IMR-90 (cell line): ENCODE measurements at regions not wholly inside any gene's neighbourhood (a gene's known extent, or its start where the extent isn't known, plus 50 kb on each side); places are given as distances from the start of the nearest gene placed in this dataset.
A peak's percentile ranks its signal among the peaks of the same experiment; 100 is the strongest.

Experiments
- ATAC-seq: fragments of 200-7000 bp; cut with Tn5 transposase; 2 replicates; pipeline ENCODE4 v1.9.1; 2020; ENCODE audit warnings: low read depth, mild to moderate bottlenecking, moderate library complexity
- BruUV-seq: library from RNA; stranded (reverse); fragments of 400-500 nt; replicated peaks from 2 replicates; lab custom pipeline; 2021; lab: Mats Ljungman, UMichigan
- CTCF ChIA-PET: fragments of 300-600 bp; formaldehyde crosslinking; extraction: SDS; loops from one replicate; lab custom pipeline; 2021; ENCODE audit warnings: antibody characterized with exemption; lab: Yijun Ruan, JAX
- POLR2A ChIA-PET: fragments of 300-600 bp; sonication (Branson Sonifier 250); formaldehyde crosslinking; loops from one replicate; lab custom pipeline; 2022; ENCODE audit warnings: antibody characterized with exemption; ENCODE audit not compliant: unreplicated experiment; lab: Charles Lee
- DNase-seq: peaks from one replicate; pipeline ENCODE4 v3.0.0; 2013
- H2AFZ ChIP-seq: replicated peaks from 2 replicates; pipeline ENCODE3; 2013; ENCODE audit warnings: low read length, mild to moderate bottlenecking; ENCODE audit not compliant: poor library complexity
- H2AK5ac ChIP-seq: 2 replicates; pipeline ENCODE4 v1.6.1; 2013; ENCODE audit warnings: low read depth, low read length, inconsistent platforms
- H2AK9ac ChIP-seq: replicated peaks from 2 replicates; pipeline ENCODE3; 2013; ENCODE audit warnings: mild to moderate bottlenecking, low read depth, low read length, moderate library complexity; ENCODE audit not compliant: poor library complexity
- H2BK120ac ChIP-seq: 2 replicates; pipeline ENCODE4 v1.6.1; 2013; ENCODE audit warnings: low read depth, low read length, inconsistent platforms
- H2BK15ac ChIP-seq: 3 replicates; pipeline ENCODE4 v1.6.1; 2013; ENCODE audit warnings: low read depth, low read length, inconsistent platforms
- H2BK20ac ChIP-seq: 2 replicates; pipeline ENCODE4 v1.6.1; 2013; ENCODE audit warnings: low read depth, mild to moderate bottlenecking, inconsistent platforms, low read length, moderate library complexity
- H2BK5ac ChIP-seq: 2 replicates; pipeline ENCODE4 v1.6.1; 2013; ENCODE audit warnings: mild to moderate bottlenecking, low read depth, low read length, inconsistent platforms; ENCODE audit not compliant: poor library complexity, severe bottlenecking
- H3K14ac ChIP-seq: replicated peaks from 2 replicates; pipeline ENCODE4 v1.6.1; 2013; ENCODE audit warnings: low read depth, low read length, inconsistent platforms
- H3K18ac ChIP-seq: 2 replicates; pipeline ENCODE4 v1.6.1; 2013; ENCODE audit warnings: low read depth, low read length, control low read depth
- H3K23ac ChIP-seq: 2 replicates; pipeline ENCODE4 v1.6.1; 2013; ENCODE audit warnings: low read depth, low read length, inconsistent platforms
- H3K27ac ChIP-seq: 2 replicates; pipeline ENCODE4 v1.5.1; 2013; ENCODE audit warnings: mild to moderate bottlenecking, control low read depth, low read length; ENCODE audit not compliant: insufficient read depth
- H3K27me3 ChIP-seq: 2 replicates; pipeline ENCODE4 v1.6.1; 2013; ENCODE audit warnings: low read length; ENCODE audit not compliant: control insufficient read depth, insufficient read depth
- H3K36me3 ChIP-seq: 2 replicates; pipeline ENCODE4 v1.6.1; 2013; ENCODE audit warnings: low read length, mixed read lengths; ENCODE audit not compliant: control insufficient read depth, insufficient read depth
- H3K4ac ChIP-seq: 2 replicates; pipeline ENCODE4 v1.6.1; 2013; ENCODE audit warnings: low read depth, low read length, inconsistent platforms
- H3K4me1 ChIP-seq: 2 replicates; pipeline ENCODE4 v1.6.1; 2013; ENCODE audit warnings: low read length, mixed read lengths; ENCODE audit not compliant: control insufficient read depth, insufficient read depth
- H3K4me2 ChIP-seq: 2 replicates; pipeline ENCODE4 v1.6.1; 2013; ENCODE audit warnings: low read depth, mild to moderate bottlenecking, control low read depth, low read length, moderate library complexity
- H3K4me3 ChIP-seq: 2 replicates; pipeline ENCODE4 v1.5.1; 2013; ENCODE audit warnings: low read depth, mild to moderate bottlenecking, control low read depth, low read length, moderate library complexity; ENCODE audit not compliant: insufficient read depth
- H3K56ac ChIP-seq: 2 replicates; pipeline ENCODE4 v1.6.1; 2013; ENCODE audit warnings: low read length, inconsistent platforms; ENCODE audit not compliant: insufficient read depth; ENCODE audit errors: extremely low read depth
- H3K79me1 ChIP-seq, 2 experiments: 2 replicates each; pipeline ENCODE4 v1.6.1; 2013; ENCODE audit warnings: low read length in 2 of 2, inconsistent platforms in 1 of 2, low read depth in 1 of 2
- H3K9ac ChIP-seq: 2 replicates; pipeline ENCODE4 v1.6.1; 2013; ENCODE audit warnings: low read depth, low read length, control low read depth
- H3K9me1 ChIP-seq: 2 replicates; pipeline ENCODE4 v1.6.1; 2013; ENCODE audit warnings: low read length, inconsistent platforms; ENCODE audit not compliant: insufficient read depth
- H3K9me3 ChIP-seq: 2 replicates; pipeline ENCODE4 v1.6.1; 2013; ENCODE audit warnings: low read length; ENCODE audit not compliant: control insufficient read depth, insufficient read depth
- H4K20me1 ChIP-seq: 2 replicates; pipeline ENCODE4 v1.6.1; 2013; ENCODE audit warnings: low read length, inconsistent platforms; ENCODE audit not compliant: insufficient read depth
- H4K5ac ChIP-seq: 2 replicates; pipeline ENCODE4 v1.6.1; 2013; ENCODE audit warnings: mild to moderate bottlenecking, low read depth, low read length, control low read depth
- H4K8ac ChIP-seq, 2 experiments: 2 replicates each; pipeline ENCODE4 v1.6.1; 2013; ENCODE audit warnings: low read depth in 2 of 2, low read length in 2 of 2, control low read depth in 1 of 2, inconsistent platforms in 1 of 2
- H4K91ac ChIP-seq: 2 replicates; pipeline ENCODE4 v1.6.1; 2013; ENCODE audit warnings: low read depth, low read length, inconsistent platforms; ENCODE audit not compliant: insufficient read depth
- BHLHE40 ChIP-seq: fragments of 150-350 bp; IDR thresholded peaks from 2 replicates; pipeline ENCODE4 v1.6.1; 2016; ENCODE audit warnings: mild to moderate bottlenecking, low read depth, low read length
- CEBPB ChIP-seq: IDR thresholded peaks from 2 replicates; pipeline ENCODE4 v1.6.1; 2012; ENCODE audit warnings: low read depth, low read length, improper control_type of control experiment
- CHD1 ChIP-seq: IDR thresholded peaks from 2 replicates; pipeline ENCODE4 v1.6.1; 2012; ENCODE audit warnings: low read depth, low read length, improper control_type of control experiment
- CTCF ChIP-seq: conservative IDR thresholded peaks from 2 replicates; pipeline ENCODE4 v1.5.1; 2012; ENCODE audit warnings: mild to moderate bottlenecking, low read depth, low read length, improper control_type of control experiment
- FOS ChIP-seq: fragments of 150-350 bp; IDR thresholded peaks from 2 replicates; pipeline ENCODE4 v1.6.1; 2016; ENCODE audit warnings: low read depth, low read length
- MAFK ChIP-seq: IDR thresholded peaks from 2 replicates; pipeline ENCODE4 v1.6.1; 2012; ENCODE audit warnings: low read depth, low read length, improper control_type of control experiment
- MAZ ChIP-seq: IDR thresholded peaks from 2 replicates; pipeline ENCODE4 v1.6.1; 2012; ENCODE audit warnings: low read depth, mild to moderate bottlenecking, low read length, improper control_type of control experiment, moderate library complexity, borderline replicate concordance
- MXI1 ChIP-seq: IDR thresholded peaks from 2 replicates; pipeline ENCODE4 v1.6.1; 2012; ENCODE audit warnings: low read depth, mild to moderate bottlenecking, low read length, moderate library complexity, borderline replicate concordance
- NFE2L2 ChIP-seq: fragments of 150-350 bp; IDR thresholded peaks from 2 replicates; pipeline ENCODE4 v1.6.1; 2016; ENCODE audit warnings: low read depth, mild to moderate bottlenecking, low read length
- POLR2A ChIP-seq: IDR thresholded peaks from 2 replicates; pipeline ENCODE4 v1.6.1; 2012; ENCODE audit warnings: mild to moderate bottlenecking, low read depth, low read length
- RAD21 ChIP-seq: IDR thresholded peaks from 2 replicates; pipeline ENCODE4 v1.6.1; 2012; ENCODE audit warnings: low read length, improper control_type of control experiment
- RCOR1 ChIP-seq: IDR thresholded peaks from 2 replicates; pipeline ENCODE4 v1.6.1; 2012; ENCODE audit warnings: mild to moderate bottlenecking, low read length, improper control_type of control experiment; ENCODE audit not compliant: insufficient replicate concordance
- RFX5 ChIP-seq: IDR thresholded peaks from 2 replicates; pipeline ENCODE4 v1.8.0; 2012; ENCODE audit warnings: low read depth, mild to moderate bottlenecking, low read length, moderate library complexity
- WGBS, 2 experiments: methylation state at CpG; one replicate each; pipeline versions ENCODE4 v1.1.5 to v1.1.7; 2013; ENCODE audit warnings: missing lambda C conversion rate in 2 of 2; ENCODE audit not compliant: insufficient read length in 1 of 2; ENCODE audit errors: extremely low coverage in 2 of 2; 5-methylcytosine and 5-hydroxymethylcytosine counted together
- dilution Hi-C: fragments of 300-500 bp; cut with HindIII; formaldehyde crosslinking; loops from one replicate; pipeline ENCODE4 v1.14.3; 2018; ENCODE audit warnings: low sequenced_read_pairs; ENCODE audit not compliant: unreplicated experiment
- in situ Hi-C: fragments of 300-500 bp; cut with MboI; formaldehyde crosslinking; loops from 3 replicates; pipeline ENCODE4 v1.14.3; 2019; ENCODE audit warnings: low sequenced_read_pairs, inconsistent platforms, mixed read lengths
- intact Hi-C: fragments of 100-400 bp; cut with micrococcal nuclease; formaldehyde crosslinking; loops from 2 replicates; pipeline ENCODE4 v1.10.0; 2022
- TF ChIP-seq, protein P1 (sequence below): fragments of 150-350 bp; IDR thresholded peaks from 2 replicates; pipeline ENCODE4 v1.6.1; 2016; ENCODE audit warnings: low read depth, mild to moderate bottlenecking, low read length, moderate library complexity, borderline replicate concordance
- TF ChIP-seq, protein P2 (sequence below): fragments of 150-350 bp; IDR thresholded peaks from 2 replicates; pipeline ENCODE4 v1.6.1; 2017; ENCODE audit warnings: mild to moderate bottlenecking, antibody characterized with exemption, low read length, low read depth

DNA sequence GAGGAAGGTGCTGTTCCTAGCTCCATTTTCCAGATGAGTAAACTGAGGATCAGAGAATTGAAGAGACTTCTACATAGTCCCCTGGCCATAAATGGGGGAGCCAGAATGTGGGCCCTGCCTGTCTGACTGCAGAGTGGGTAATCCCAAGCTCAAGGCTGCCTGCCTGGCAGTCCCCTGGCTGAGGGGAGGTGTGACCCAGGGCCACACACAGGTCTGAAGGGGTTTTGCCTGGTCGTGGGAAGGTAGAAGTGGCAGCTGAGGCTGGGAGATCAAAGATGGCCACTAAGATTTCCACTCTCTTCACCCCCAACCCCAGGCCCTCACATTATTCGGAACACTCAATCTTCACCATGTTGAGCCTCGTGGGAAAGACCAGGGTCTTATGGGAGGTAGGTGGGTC, 176.3 kb downstream of the MACROH2A1 start:
- POLR2A ChIA-PET = no interaction called here
- Histone ChIP-seq H3K4me3 (no peak overlapping the region), H3K9me3 (no peaks in the 10 kb centered on the region), H3K9ac (no peak overlapping the region), H3K27ac (no peak overlapping the region), H4K8ac (no peak overlapping the region), H4K91ac (no peak overlapping the region), H2BK20ac (peak overlapping the region; percentile 5; the same call in 1 of the 2 replicates), H3K23ac (no peak overlapping the region; the same call in 1 of the 2 replicates), H2BK5ac (no peak overlapping the region), H3K4me2 (no peak overlapping the region), H3K79me1 (peaks cover 0 to 4% of the 10 kb centered on the region in 2 experiments; a peak in 1 of 4 replicates), H2BK15ac (no peak overlapping the region), H2AK5ac (peak overlapping the region; percentile 92), H3K36me3 (no peaks in the 10 kb centered on the region), H2AK9ac (no peak overlapping the region), H3K14ac (no peak overlapping the region), H3K4me1 (peaks cover 2% of the 10 kb centered on the region; the same call in 1 of the 2 replicates), H3K18ac (no peak overlapping the region), H3K4ac (no peak overlapping the region), H2AFZ (no peak overlapping the region), H3K56ac (no peak overlapping the region), H2BK120ac (no peak overlapping the region), H4K5ac (no peak overlapping the region), H3K27me3 (peaks cover 5% of the 10 kb centered on the region; the same call in 1 of the 2 replicates), H3K9me1 (peaks cover 4% of the 10 kb centered on the region; the same call in 1 of the 2 replicates), H4K20me1 (no peaks in the 10 kb centered on the region)
- BruUV-seq = no TSS peak
- intact Hi-C loops = no loop called here
- CTCF ChIA-PET = no interaction called here
- no CpG with 5 or more reads among the region's 3 CpGs for WGBS, 2 experiments
- no peak for DNase-seq
- no peak for ATAC-seq
- dilution Hi-C loops = no loop called here
- no peak for TF ChIP-seq RAD21
- TF ChIP-seq MAZ = no peak
- no peak for TF ChIP-seq BHLHE40
- no peak for TF ChIP-seq FOS
- TF ChIP-seq CTCF = no peak
- no peak for TF ChIP-seq CHD1
- TF ChIP-seq POLR2A = no peak
- no peak for TF ChIP-seq MXI1
- TF ChIP-seq MAFK = no peak
- TF ChIP-seq RFX5 = no peak
- no peak for TF ChIP-seq RCOR1
- TF ChIP-seq, protein P1, sequence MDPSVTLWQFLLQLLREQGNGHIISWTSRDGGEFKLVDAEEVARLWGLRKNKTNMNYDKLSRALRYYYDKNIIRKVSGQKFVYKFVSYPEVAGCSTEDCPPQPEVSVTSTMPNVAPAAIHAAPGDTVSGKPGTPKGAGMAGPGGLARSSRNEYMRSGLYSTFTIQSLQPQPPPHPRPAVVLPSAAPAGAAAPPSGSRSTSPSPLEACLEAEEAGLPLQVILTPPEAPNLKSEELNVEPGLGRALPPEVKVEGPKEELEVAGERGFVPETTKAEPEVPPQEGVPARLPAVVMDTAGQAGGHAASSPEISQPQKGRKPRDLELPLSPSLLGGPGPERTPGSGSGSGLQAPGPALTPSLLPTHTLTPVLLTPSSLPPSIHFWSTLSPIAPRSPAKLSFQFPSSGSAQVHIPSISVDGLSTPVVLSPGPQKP = no peak
- no peak for TF ChIP-seq CEBPB
- TF ChIP-seq NFE2L2 = no peak
- TF ChIP-seq, protein P2, sequence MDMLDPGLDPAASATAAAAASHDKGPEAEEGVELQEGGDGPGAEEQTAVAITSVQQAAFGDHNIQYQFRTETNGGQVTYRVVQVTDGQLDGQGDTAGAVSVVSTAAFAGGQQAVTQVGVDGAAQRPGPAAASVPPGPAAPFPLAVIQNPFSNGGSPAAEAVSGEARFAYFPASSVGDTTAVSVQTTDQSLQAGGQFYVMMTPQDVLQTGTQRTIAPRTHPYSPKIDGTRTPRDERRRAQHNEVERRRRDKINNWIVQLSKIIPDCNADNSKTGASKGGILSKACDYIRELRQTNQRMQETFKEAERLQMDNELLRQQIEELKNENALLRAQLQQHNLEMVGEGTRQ = no peak
- in situ Hi-C loops = no loop called here
